Kidney tubule cell (primary cell): ENCODE measurements at regions not wholly inside any gene's neighbourhood (a gene's known extent, or its start where the extent isn't known, plus 50 kb on each side); places are given as distances from the start of the nearest gene placed in this dataset.
"Not testable (repeated sequence)": the region's sequence is repeated elsewhere in the genome, so short reads cannot be mapped to it uniquely, and the experiment has no call there.

ENCODE experiments used
- DNase-seq: peaks from one replicate; pipeline ENCODE4 v3.0.0-alpha.2; 2018; ENCODE audit warnings: low spot score

DNA sequence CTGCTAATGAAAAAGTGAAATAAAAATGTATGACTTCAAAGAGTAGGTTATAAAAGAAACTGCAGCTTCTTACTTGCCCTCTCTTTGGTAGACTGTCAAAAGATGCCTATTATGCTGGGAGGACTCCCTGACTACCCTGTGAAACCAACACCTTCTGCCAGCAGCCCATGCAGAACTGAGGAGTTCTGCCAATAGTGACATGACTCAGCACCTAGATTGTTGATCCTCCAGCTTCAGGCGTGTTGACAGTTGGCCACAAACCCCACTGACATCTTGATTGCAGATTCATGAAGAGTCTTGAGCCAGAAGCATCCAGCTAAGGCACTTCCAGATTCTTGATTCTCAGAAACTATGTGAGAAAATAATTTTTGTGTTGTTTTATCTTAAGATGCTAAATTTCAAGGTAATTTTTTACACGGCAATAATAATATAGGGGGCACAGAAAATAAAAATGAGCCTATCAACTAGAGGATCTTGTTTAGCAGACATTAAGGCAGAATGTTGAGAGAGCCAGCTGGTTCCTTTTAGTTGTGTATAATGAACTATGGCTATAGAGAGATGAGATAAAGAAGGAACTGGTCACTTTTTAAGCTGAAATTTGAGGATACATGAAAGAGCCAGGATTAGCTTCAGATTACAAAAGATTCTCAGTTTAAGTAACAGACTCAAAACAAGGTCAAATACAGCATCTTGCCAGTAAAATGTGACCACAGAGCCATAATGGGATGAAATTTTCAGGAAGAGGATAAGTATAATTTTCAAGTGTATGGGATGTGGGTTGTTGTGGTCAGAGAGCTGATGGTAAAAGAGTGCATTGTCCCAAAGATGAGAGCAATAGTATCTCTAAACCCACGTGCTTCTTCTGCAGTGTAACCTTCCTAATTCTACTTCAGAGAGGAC, 588.7 kb upstream of the CBLB start:
- peak; percentile 82 for DNase-seq

DNA sequence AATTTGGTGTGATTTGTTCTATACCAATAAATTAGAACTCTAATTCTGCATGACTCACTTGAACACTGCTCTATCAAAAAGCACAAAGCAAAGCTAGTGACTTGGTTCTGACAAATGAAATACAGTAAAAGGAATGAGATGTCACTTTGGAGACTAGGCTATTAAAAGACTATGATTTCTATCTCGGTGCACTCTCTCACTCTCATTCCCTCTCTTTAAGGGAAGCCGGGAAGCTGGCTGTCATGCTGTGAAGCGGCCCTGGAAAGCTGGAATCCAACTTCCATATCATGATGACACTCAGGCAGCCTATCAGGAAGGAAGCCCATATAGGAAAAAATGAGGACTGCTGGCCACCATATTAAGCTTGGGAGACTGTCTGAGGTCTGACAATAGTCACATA, 590.1 kb upstream of the CBLB start:
- no peak for DNase-seq

DNA sequence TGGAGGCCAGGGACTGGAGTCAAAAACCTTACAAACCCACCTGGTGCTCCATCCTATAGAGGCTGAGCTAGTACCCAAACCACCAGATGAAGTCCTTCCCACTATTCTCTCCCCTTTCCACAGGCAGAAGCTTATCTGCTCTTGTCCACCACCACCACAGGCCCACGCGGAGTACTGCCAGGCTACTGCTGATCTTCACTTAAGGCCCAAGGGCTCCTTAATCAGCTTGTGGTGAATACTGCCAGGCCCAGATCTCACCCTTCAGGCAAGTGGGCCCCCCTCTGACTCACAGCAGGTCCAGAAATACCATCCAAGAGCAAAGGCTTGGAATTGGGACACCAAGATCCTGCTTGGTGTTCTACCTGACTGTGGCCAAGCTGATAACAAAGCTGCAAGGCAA, 598.1 kb upstream of the CBLB start:
- no peak for DNase-seq

DNA sequence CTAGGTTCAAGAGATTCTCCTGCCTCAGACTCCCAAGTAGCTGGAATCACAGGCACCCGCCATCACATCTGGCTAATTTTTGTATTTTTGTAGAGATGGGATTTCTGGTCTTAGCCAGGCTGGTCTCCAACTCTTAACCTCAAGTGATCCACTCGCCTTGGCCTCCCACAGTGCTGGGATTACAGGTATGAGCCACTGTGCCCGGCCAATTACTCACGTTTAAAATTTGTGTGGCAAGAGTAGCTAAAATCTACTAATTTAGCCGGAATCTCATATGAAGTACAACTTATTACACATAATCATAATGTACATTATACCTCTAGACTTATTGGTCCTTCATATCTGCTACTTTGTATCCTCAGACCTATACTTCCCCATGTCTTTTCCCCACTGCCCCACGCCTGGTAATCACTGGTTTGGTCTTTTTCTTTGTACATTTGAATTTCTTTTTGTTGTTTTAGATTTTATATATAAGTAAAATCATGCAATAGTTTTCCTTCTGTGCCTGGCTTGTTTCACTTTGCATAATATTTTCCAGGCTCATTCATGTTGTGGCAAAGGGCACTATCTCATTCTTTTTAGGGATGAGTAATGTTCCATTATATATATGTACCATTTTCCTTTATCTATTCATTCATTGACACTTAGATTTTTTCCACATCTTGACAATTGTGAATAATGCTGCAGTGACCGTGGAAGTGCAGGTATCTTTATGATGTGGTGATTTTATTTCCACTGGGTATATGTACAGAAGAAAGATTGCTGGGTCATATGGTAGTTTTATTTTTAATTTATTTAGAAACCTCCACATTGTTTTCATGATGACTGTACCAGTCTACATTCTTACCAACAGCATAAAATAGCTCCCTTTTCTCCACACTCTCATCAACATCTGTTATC, 605.0 kb upstream of the CBLB start:
- no peak for DNase-seq

DNA sequence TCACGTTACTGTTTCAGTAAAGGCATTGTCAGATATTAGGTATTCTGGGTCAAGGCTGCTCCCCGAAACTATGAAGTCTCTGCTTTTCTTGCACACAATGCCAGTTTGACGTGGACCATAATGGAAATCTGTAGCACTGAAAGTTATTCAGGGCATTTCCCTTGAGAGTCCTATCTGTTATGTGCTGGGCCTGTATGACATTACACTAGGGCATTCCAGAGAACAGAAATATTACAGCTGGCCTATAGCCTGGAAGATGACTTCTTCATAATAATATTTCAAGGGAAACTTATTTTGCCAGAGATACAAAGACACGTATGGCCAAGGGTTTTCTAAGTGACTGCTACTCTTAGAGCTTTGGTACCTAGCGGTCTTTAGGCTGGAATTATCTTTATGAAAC, 613.6 kb upstream of the CBLB start:
- no peak for DNase-seq

DNA sequence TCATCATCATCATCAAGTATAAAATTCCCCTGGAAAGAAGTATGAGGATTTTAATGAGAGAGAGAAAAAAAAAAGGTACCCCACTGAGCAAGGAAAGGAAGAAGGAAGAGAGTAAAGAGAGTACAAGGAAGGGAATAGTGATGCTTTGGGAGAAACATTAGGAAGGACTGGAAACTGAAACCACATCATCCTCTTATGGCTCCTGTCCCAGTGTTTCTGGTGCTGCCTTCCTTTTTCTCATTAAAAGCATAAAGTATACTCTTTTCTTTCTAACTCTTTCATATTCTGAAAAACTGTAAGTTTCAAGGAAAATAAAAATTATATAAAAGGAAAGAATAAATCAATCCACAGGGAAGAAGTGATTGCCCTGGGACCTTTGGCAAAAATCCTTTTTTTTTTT, 616.4 kb upstream of the CBLB start:
- DNase-seq, result no peak

DNA sequence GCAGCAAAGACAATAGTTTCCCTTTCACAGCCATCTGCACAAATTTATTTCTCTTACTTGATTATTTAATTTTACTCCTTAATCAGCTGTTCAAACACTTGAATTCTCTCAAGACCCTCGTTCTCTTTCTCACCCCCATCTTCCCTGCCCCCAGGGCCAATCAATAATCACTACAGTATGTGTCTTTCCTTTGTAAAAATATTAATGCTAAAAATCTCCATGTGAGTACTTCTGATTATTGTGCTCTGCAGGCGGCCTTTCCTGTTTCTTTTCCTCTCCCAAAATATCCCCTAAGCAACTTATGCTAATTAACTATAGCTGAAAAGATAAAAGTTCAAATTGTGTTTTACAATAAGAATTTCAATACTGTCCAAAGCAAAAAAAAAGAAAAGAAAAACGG, 617.0 kb upstream of the CBLB start:
- no peak for DNase-seq

DNA sequence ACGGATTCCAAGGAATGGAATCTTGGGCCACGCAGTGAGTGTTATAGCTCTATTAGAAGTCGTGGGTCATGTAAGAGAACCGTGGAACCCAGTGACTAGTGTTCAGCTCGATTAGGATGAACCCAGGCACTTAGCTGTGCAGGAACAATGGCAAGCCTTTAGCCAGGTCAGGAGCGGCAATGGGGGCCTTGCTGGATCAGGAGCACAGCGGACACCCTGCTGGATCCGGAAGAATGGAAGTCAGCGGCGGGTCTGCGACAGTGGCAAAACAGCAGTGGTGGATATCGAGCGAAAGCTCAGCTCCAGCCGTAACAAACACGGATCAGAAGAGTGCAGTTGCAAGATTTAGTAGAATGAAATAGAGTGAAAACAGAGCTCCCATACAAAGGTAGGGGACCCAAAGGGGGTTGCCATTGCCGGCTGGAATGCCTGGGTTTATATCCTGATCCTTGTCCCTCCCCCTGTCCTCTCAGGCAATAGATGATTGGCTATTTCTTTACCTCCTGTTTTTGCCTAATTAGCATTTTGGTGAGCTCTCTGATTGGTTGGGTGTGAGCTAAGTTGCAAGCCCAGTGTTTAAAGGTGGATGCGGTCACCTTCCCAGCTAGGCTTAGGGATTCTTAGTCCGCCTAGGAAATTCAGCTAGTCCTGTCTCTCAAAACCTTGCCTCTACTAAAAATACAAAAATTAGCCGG, 618.3 kb upstream of the CBLB start:
- not testable (repeated sequence) for DNase-seq

DNA sequence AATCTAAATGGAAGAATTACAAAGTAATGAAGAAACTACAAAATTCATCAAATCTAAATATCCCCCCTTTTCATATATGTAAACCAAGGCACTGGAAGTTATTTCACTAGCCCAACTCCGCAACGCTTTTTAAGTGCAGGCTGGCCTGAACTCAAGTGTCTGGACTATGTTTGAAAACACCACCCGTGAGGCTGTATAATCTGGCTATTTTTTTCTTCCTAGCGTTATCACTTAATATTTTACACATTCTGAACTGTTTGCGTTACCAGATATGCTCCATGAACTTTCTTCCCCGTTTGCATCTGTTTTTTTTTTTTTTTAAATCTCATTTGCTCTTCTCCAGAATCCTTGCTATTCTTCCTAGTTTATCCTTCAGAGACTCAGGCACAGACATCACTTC, 619.5 kb upstream of the CBLB start:
- DNase-seq, result no peak

DNA sequence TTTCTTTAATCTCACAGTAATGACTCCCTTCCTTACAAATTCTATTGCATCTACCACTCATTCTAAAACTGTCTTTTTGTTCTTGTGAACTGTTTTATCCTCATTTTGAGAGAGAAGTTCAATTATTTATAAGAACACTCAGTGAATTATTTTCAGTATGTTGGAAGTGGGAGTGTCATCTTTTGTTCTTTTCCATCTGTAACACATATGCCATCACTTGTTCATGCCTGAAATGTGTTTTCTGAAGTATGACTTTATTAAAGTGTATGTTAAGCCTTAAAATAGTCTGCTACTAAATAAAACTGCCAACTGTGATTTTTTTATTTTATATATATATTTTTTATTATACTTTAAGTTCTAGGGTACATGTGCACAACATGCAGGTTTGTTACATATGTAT, 623.0 kb upstream of the CBLB start:
- no peak for DNase-seq

DNA sequence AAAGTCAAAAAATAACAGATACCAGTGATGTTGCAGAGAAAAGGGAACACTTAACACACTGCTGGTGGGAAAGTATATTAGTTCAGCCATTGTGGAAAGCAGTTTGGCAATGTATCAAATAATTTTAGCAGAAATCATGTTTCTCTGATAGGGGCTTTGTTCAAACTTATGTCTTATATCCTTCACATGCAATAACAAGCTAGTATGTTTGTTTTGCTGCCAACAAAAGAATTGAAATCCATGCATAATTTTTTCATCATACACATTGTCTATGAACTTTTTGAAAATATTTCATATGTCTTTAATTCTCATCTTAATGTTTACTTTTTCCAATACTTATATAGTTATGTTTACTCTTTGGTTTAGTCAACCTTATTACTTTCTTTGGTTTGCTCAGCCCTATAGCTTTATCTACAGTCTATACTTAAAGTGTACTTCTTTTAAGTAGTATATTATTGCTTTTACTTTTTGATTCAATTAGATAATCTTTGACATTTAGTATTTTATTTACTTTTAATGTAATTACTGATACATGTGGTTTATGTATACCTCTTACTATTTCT, 639.6 kb upstream of the CBLB start:
- no peak for DNase-seq

DNA sequence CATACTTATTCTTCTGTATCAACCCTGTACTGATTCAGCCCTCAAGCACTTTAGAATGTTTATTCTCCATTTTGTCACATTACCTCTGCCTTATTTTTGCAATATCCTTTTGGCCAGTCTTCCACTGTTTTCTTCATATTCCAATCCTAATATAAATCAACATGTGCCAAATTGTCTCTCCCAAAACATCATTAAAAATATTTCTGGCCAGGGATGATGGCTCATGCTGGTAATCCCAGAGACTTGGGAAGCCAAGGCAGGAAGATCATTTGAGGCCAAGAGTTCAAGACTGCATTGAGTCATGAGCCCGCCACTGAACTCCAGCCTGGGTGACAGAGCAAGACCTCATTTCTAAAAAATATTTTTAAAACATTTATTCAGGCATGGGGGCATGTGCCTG, 641.4 kb upstream of the CBLB start:
- no peak for DNase-seq

DNA sequence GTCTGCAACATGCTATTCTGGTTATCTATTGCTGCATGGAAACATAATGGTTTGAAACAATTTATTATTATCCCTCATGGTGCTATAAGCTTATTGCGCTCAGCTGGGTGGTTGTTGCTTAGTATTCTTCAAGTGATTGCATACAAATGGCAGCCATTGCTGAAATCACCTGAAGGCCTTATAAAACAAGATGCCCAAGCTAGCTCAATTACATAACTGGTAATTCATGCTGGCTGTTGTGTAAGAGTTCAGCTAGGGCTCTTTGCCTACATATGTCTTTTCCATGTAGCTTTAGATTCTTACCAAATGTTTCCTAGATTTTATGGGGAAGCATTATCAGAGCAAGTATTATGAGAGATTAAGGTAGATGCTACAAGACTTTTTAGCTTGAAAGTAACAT, 644.0 kb upstream of the CBLB start:
- DNase-seq, result no peak

DNA sequence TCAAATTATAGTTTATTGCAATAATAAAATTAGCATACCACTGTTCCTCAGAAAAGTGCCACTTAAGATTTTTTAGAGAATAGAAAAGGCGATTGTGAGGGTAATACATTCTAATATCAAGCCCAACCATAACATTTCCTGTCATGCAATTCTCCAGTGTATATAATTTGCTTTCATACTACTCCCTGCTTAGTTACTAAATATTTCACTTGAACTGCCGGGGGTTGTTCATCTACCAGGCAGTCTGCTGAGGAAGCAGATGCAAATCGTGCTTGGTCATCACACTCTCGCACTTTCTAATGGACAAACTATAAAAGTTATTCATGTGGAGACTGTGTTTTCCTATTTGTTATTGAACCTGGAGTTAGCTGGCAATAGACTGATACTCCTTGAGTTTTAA, 645.6 kb upstream of the CBLB start:
- peak; percentile 45 for DNase-seq

DNA sequence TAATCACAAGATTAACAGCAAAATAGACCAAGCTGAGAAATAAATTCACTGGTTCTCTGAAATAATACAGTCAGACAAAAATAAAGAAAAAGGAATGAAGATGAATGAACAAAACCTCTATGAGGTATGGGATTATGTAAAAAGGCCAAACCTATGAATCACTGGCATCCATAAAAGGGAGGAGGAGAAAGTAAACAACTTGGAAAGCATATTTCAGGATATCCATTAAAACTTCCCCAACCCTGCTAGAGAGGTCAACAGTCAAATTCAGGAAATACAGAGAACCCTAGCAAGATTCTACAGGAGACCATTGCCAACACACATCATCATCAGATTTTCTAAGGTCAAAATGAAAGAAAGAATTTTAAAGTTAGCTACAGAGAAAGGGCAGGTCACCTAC, 649.7 kb upstream of the CBLB start:
- DNase-seq, result peak; percentile 30

DNA sequence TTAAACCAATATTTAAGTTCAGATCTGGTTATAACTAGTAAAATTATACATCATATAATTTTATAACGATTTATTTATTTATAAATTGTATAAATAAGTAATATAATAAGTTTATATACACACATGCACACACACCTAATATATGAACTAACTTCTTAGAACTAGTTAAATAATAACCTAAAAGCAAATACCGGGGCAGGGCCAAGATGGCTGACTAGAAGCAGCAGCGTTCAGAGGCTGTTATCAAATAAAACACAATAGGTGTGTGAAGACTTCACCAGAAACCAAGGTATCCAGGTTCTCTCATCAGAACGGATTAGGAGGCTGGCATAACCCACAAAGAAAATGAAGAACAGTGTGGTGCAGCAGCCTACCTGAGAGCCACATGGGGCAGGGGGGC, 653.6 kb upstream of the CBLB start:
- DNase-seq, result no peak

DNA sequence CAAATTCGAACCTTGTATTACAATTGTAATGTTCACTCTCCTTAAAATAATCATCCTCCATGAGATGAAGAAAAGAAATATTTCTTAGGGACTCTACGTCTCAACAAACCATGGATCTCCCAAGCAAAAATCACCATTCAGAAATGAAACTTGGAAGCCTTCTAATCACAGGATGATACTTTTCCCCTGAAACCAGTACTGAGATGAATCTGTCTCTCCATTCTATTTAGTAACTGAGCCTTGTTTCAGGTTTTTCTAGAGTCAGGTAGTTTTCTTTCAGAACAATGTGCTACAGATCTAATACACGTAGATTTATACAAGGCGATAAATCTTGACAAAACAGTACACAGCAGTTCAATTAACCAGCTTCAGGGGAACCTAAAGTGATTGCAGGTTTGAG, 660.1 kb upstream of the CBLB start:
- DNase-seq, result no peak

DNA sequence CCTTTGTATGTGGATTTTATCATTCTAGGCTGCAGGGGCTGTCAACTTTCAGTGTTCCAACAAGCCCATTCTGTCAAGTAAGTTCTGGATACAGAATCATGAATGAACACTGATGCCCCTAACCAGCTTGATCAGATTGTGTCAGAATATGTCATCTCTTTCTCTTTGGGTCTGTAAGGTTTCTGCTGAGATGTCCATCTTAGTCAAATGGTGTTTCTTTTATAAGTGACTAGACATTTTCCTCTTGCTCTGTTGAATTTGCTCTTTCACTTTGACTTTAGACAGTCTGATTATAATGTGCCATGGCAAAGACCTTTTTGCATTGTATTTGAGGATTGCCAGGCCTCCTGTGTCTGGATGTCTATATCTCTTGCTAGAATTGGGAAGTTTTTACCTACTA, 660.9 kb upstream of the CBLB start:
- DNase-seq, result no peak

DNA sequence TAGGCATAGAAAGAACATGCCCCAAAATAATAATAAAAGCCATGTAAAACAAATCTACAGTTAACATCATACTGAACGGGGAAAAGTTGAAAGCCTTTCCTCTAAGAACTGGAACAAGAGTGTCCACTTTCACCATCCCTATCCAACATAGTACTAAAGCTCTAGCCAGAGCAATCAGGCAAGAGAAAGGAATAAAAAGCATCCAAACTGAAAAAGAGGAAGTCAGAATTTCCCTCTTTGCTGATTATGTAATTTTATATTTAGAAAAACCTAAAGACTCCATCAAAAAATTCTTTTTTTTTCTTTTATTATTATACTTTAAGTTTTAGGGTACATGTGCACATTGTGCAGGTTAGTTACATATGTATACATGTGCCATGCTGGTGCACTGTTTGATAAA, 661.6 kb upstream of the CBLB start:
- DNase-seq, result no peak

DNA sequence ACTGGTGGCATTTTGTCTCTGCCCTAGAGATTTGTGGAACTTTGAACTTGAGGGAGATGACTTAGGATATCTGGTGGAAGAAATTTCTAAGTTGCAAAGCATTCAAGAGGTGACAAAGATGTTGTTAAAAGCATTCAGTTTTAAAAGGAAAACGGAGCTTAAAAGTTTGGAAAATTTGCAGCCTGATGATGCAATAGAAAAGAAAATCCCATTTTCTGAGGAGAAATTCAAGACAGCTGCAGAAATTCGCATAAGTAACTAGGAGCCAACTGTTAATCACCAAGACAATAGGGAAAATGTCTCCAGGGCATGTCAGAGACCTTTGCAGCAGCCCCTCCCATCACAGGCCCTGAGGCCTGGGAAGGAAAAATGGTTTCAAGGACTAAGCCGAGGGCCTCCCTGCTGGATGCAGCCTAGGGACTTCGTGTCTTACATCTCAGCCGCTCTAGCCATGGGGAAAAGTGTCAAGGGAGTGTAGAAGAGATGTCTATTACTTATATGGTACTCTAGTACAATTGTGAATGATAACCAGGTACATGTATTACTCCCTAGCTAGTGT, 663.0 kb upstream of the CBLB start:
- DNase-seq, result not testable (repeated sequence)

DNA sequence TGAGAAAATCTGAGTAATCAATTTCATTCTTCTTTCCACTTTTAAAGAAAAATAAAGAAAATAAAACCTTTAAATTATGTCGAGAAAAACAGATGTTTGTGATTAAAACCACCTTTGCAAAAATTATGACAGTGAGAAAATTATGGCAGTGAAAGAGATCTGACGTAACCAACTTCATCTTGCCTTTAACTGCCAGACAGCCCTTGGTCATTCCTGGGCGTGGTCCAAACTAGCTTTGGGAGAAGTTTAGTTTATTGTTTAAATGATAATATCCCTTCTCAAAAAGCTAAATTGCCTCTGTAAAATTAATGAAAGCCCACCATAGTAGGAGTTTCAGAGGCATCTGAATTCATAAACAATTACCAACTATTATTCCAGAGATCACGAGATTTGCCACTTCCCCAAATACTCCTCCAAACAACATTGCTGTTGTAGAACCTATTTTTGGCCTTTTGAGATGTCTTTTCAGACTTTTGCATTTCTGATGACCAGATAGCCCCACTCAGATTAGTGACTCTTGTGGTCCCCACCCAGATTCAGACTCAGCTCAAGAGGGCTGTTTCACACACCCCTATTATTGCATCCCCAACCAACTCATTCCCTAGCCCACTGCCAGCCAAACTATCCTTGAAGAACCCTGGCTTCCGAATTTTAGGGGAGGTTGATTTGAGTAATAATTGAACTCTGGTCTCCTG, 664.4 kb upstream of the CBLB start:
- DNase-seq, result no peak
